C4-2B (cell line): ENCODE measurements at regions not wholly inside any gene's neighbourhood (a gene's known extent, or its start where the extent isn't known, plus 50 kb on each side); places are given as distances from the start of the nearest gene placed in this dataset.

Experiments
- H3K27ac ChIP-seq: fragments of 450-650 bp; 2 replicates; pipeline ENCODE4 v1.5.1; 2017
- ZFX ChIP-seq: fragments of 450-650 bp; IDR thresholded peaks from 2 replicates; pipeline ENCODE4 v1.6.1; 2017
- TF ChIP-seq, protein P1 (sequence below): fragments of 450-650 bp; conservative IDR thresholded peaks from 2 replicates; pipeline ENCODE4 v1.5.1; 2017; ENCODE audit warnings: mild to moderate bottlenecking

DNA sequence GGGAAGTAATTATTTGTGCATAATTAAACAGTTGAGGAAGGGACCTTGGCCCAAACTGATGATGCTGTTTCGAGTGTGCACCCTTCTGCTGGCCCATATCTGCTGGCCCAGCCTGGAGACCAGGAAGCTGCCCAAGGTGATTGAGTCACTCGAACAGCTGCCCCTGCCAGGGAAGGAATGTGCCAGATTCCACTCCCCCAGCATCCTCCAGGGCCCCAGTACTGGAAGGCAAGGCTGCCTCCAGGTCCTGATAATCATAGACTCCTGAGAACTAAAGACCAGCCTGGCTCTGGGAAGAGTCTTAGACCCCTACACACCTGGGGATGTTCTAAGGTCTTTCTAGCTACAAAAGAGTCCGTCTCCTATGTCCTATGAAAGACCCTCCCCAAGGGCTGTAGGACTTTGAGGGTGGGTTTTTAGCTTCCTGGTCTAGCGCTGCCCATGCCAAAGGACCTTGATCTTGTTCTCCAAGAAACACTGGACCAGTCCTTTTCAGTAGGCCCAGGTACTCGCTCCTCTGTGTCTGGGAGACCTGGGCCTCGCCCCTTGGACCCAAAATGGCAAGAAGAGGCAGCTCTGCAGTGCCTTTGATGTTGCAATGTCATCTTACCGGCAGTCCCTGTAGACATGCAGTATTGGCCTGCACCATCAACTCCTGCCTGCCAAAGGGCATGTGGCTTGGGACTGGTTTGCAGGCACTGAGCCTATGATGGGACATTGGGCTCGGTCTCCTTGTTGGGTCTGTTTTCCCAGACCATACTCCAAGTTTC lies 103.2 kb upstream of the GPR26 start:
- no peak overlapping the region for H3K27ac ChIP-seq

DNA sequence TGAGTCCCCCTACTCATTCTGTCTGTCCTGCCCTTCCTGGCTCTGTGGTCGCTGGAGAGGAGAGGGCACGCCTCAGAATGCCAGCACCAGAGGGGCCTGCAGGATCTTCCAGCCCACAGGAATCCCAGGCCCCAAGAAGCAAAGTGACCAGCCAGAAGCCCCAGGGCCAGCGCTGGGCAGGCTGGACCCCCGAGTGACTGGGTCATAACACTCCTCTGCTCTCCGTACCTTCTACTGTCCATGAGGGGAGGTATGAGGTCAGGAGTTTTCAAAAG lies 102.6 kb upstream of the GPR26 start:
- no peak overlapping the region for H3K27ac ChIP-seq
- no peak for TF ChIP-seq ZFX
- TF ChIP-seq, protein P1, sequence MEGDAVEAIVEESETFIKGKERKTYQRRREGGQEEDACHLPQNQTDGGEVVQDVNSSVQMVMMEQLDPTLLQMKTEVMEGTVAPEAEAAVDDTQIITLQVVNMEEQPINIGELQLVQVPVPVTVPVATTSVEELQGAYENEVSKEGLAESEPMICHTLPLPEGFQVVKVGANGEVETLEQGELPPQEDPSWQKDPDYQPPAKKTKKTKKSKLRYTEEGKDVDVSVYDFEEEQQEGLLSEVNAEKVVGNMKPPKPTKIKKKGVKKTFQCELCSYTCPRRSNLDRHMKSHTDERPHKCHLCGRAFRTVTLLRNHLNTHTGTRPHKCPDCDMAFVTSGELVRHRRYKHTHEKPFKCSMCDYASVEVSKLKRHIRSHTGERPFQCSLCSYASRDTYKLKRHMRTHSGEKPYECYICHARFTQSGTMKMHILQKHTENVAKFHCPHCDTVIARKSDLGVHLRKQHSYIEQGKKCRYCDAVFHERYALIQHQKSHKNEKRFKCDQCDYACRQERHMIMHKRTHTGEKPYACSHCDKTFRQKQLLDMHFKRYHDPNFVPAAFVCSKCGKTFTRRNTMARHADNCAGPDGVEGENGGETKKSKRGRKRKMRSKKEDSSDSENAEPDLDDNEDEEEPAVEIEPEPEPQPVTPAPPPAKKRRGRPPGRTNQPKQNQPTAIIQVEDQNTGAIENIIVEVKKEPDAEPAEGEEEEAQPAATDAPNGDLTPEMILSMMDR = no peak

More for the DNA sequence above, 103.2 kb upstream of the GPR26 start:
- TF ChIP-seq, protein P1 = no peak
- TF ChIP-seq ZFX = no peak

DNA sequence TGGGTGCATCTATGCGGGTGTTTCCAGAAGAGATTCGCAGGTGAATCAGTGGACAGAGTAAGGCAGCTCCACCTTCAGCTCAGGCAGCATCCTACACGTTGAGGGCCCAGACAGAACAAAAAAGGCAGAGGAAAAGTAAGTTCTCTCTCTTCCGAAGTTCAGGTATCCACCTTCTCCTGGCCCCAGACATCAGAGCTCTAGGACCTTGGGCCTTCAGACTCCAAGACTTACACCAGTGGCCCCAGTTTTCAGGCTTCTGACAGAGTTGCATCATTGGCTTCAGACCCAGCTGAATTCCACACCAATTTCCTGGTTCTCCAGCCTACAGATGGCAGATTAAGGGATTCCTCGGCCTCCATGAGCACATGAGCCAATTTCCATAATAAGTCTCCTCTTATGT lies 102.2 kb upstream of the GPR26 start:
- H3K27ac ChIP-seq = no peak overlapping the region
- TF ChIP-seq, protein P1 = no peak
- no peak for TF ChIP-seq ZFX

DNA sequence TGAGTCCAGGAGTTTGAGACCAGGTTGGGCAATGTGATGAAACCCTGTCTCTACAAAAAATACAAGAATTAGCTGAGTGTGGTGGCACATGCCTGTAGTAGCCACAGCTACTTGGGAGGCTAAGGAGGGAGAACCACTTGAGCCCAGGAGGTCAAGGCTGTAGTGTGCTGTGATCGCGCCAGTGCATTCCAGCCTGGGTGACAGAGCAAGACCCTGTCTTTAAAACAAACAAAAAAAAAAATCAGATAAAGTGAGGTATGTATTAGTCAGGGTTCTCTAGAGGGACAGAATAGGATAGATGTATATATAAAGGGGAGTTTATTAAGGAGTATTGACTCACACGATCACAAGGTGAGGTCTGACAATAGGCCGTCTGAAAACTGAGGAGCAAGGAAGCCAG lies 101.5 kb upstream of the GPR26 start:
- no peak overlapping the region for H3K27ac ChIP-seq
- TF ChIP-seq ZFX = no peak
- TF ChIP-seq, protein P1 = no peak

DNA sequence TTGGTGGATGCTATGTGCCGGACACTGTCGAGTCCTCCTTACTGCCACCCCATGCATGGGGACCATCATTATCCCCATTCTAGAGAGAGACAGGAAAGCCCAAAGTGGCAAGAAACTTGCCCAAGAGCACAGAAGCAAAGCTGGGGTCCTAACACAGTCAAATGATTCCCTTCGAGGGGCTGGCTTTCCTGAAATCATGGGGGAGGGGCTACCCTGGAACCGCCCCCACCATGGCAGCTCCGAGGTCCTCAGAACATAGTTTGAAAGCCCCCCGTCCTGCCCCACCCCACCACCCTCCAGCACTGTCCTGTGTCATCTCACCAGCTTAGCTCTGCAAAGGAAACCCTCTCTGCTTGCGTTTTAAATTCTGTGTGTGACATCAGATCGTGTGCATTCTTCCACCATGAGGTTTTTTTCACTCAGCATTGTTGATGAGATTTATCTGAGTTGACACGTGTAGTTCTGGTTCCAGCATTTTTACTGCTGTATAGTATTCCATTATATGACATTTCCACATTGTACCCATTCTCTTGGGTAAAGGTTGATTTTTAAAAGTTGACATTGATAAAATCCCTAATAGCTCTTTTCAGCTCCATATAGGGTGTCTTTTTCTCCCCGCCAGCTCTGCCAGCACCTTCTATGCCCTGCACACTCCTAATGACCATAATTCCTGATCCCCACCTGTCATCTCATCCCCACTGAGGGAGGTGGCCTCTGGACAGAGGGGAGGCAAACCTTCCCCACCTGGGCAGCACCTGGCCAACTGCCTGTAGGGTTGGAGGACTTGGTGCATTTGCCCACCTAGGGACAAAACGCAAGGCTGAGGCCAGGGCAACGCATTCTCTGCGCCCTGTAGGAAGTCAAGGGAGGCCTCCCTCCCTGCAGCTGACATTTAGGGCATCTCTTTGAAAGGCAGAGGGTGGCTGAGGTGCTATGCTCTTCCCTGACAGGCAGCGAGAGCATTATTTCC lies 100.2 kb upstream of the GPR26 start:
- no peak overlapping the region for H3K27ac ChIP-seq
- TF ChIP-seq, protein P1 = no peak
- no peak for TF ChIP-seq ZFX

DNA sequence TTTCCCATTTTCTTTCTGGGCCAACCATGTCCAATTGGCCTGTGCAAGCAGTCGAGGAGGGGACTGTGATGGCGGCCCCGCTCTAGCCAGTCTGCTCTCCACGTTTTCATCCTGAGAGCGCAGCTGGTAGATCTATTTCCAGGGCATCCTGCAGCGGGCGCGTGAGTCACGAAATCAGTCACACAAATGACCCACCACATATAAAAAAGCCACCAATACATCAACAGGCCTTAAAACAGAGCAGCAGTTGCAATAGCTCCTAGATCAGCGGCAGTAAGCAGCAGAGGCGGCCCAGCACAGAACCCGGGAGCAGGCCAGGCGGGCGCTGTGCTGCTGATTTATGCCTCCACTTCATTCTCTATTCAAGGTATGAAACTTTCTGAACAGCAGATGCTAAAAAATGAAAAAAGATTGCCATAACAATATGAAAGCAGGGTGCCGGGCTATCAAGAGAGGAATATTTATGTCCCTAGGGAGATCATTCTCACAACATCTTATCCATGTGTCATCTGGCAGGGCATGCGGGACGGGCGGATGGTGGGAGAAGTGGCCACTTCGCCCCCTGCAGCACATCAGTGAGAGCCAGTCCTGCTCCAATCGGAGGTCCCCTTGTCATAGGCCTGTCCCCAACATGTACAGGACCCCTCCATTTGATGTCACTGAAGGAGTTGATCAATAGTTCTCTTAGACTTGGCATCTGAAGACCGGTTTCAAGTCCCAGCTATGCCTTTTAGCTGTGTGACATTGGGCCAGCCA lies 98.0 kb upstream of the GPR26 start:
- H3K27ac ChIP-seq = no peak overlapping the region
- no peak for TF ChIP-seq ZFX
- TF ChIP-seq, protein P1 = no peak
